ENCODE measurements at regions not wholly inside any gene's neighbourhood (a gene's known extent, or its start where the extent isn't known, plus 50 kb on each side); places are given as distances from the start of the nearest gene placed in this dataset.
"Not testable (repeated sequence)": the region's sequence is repeated elsewhere in the genome, so short reads cannot be mapped to it uniquely, and the experiment has no call there.

GRCh38 chr1:166695115-166695514 is 144.2 kb upstream of the POGK start:
- H3K27me3 ChIP-seq (replicated peaks; ENCODE audit: insufficient read depth, low read length), result no peaks in the 10 kb centered on the region
- no peak for DNase-seq
- no peak overlapping the region for H3K27ac ChIP-seq (ENCODE audit: low read length)
- TF ChIP-seq EZH2 (optimal IDR thresholded peaks at IDR 0.05; ENCODE audit: low read depth, low read length) (no peak), EZH2phosphoT487 (IDR thresholded peaks at IDR 0.05; ENCODE audit: low read length) (no peak), CTCF (IDR thresholded peaks at IDR 0.05; ENCODE audit: low read length) (no peak)
- no peaks in the 10 kb centered on the region for H3K9me3 ChIP-seq (replicated peaks; ENCODE audit: insufficient read depth, low read length)
- no peaks in the 10 kb centered on the region for H3F3A ChIP-seq (ENCODE audit: insufficient read depth, low read length)
- no peaks in the 10 kb centered on the region for H3K79me2 ChIP-seq (ENCODE audit: low read length)
- no peak overlapping the region for H3K4me2 ChIP-seq (ENCODE audit: low read depth, low read length)
- H3K4me3 ChIP-seq (ENCODE audit: low read length), result no peak overlapping the region
- no peaks in the 10 kb centered on the region for H4K20me1 ChIP-seq (ENCODE audit: insufficient read depth, low read length)
- no peak overlapping the region for H3K9ac ChIP-seq (ENCODE audit: low read length)
- H3K36me3 ChIP-seq (replicated peaks; ENCODE audit: insufficient read depth, low read length), result no peaks in the 10 kb centered on the region
- no peak overlapping the region for H2AFZ ChIP-seq (ENCODE audit: low read length)
- H3K4me1 ChIP-seq (ENCODE audit: low read length), result no peaks in the 10 kb centered on the region
- no peaks in the 10 kb centered on the region for H3K9me2 ChIP-seq (replicated peaks; ENCODE audit: insufficient read depth, low read length)

- not testable (repeated sequence) for H3K36me3 ChIP-seq (replicated peaks; ENCODE audit: insufficient read depth, low read length); H2AFZ ChIP-seq (ENCODE audit: low read length); H3K4me3 ChIP-seq (ENCODE audit: low read length); H4K20me1 ChIP-seq (ENCODE audit: insufficient read depth, low read length); H3K79me2 ChIP-seq (ENCODE audit: low read length); H3K9me2 ChIP-seq (replicated peaks; ENCODE audit: insufficient read depth, low read length); H3K27me3 ChIP-seq (replicated peaks; ENCODE audit: insufficient read depth, low read length); H3K4me2 ChIP-seq (ENCODE audit: low read depth, low read length); H3K27ac ChIP-seq (ENCODE audit: low read length); H3K4me1 ChIP-seq (ENCODE audit: low read length); H3K9me3 ChIP-seq (replicated peaks; ENCODE audit: insufficient read depth, low read length); DNase-seq; H3K9ac ChIP-seq (ENCODE audit: low read length); H3F3A ChIP-seq (ENCODE audit: insufficient read depth, low read length)
Measured at GRCh38 chr1:166695834-166696233, 143.4 kb upstream of the POGK start.

GRCh38 chr1:166698771-166699170 is 140.5 kb upstream of the POGK start:
- Histone ChIP-seq H3K36me3 (replicated peaks; ENCODE audit: insufficient read depth, low read length) (no peaks in the 10 kb centered on the region), H3K27ac (ENCODE audit: low read length) (no peak overlapping the region), H3K4me2 (ENCODE audit: low read depth, low read length) (no peak overlapping the region), H3K9ac (ENCODE audit: low read length) (no peak overlapping the region), H3K4me3 (ENCODE audit: low read length) (no peak overlapping the region), H3K9me2 (replicated peaks; ENCODE audit: insufficient read depth, low read length) (no peaks in the 10 kb centered on the region), H3F3A (ENCODE audit: insufficient read depth, low read length) (no peaks in the 10 kb centered on the region), H3K79me2 (ENCODE audit: low read length) (no peaks in the 10 kb centered on the region), H3K27me3 (replicated peaks; ENCODE audit: insufficient read depth, low read length) (no peaks in the 10 kb centered on the region), H3K9me3 (replicated peaks; ENCODE audit: insufficient read depth, low read length) (no peaks in the 10 kb centered on the region), H3K4me1 (ENCODE audit: low read length) (no peaks in the 10 kb centered on the region), H2AFZ (ENCODE audit: low read length) (no peak overlapping the region), H4K20me1 (ENCODE audit: insufficient read depth, low read length) (no peaks in the 10 kb centered on the region)
- no peak for DNase-seq
- TF ChIP-seq CTCF (IDR thresholded peaks at IDR 0.05; ENCODE audit: low read length) (no peak), EZH2 (optimal IDR thresholded peaks at IDR 0.05; ENCODE audit: low read depth, low read length) (no peak), EZH2phosphoT487 (IDR thresholded peaks at IDR 0.05; ENCODE audit: low read length) (no peak)

GRCh38 chr1:166699613-166700012 is 139.7 kb upstream of the POGK start:
- TF ChIP-seq CTCF (IDR thresholded peaks at IDR 0.05; ENCODE audit: low read length), result no peak
- no peak for TF ChIP-seq EZH2phosphoT487 (IDR thresholded peaks at IDR 0.05; ENCODE audit: low read length)
- no peak for TF ChIP-seq EZH2 (optimal IDR thresholded peaks at IDR 0.05; ENCODE audit: low read depth, low read length)
- Histone ChIP-seq H4K20me1 (ENCODE audit: insufficient read depth, low read length) (no peaks in the 10 kb centered on the region), H3K9me3 (replicated peaks; ENCODE audit: insufficient read depth, low read length) (no peaks in the 10 kb centered on the region), H3K27ac (ENCODE audit: low read length) (no peak overlapping the region), H3K79me2 (ENCODE audit: low read length) (no peaks in the 10 kb centered on the region), H2AFZ (ENCODE audit: low read length) (no peak overlapping the region), H3K36me3 (replicated peaks; ENCODE audit: insufficient read depth, low read length) (no peaks in the 10 kb centered on the region), H3K4me2 (ENCODE audit: low read depth, low read length) (no peak overlapping the region), H3K9me2 (replicated peaks; ENCODE audit: insufficient read depth, low read length) (no peaks in the 10 kb centered on the region), H3F3A (ENCODE audit: insufficient read depth, low read length) (no peaks in the 10 kb centered on the region), H3K4me1 (ENCODE audit: low read length) (no peaks in the 10 kb centered on the region), H3K27me3 (replicated peaks; ENCODE audit: insufficient read depth, low read length) (no peaks in the 10 kb centered on the region), H3K4me3 (ENCODE audit: low read length) (no peak overlapping the region), H3K9ac (ENCODE audit: low read length) (no peak overlapping the region)
- DNase-seq, result no peak

All from MM.1S (cell line).